GM12878 (cell line): ENCODE measurements at regions not wholly inside any gene's neighbourhood (a gene's known extent, or its start where the extent isn't known, plus 50 kb on each side); places are given as distances from the start of the nearest gene placed in this dataset.

ENCODE experiments used
- ATAC-seq: fragments of 200-7000 bp; cut with Tn5 transposase; 3 replicates; pipeline ENCODE4 v1.9.1; 2020; ENCODE audit warnings: mild to moderate bottlenecking, moderate library complexity
- BruUV-seq: library from RNA; stranded (reverse); fragments of 400-500 nt; replicated peaks from 2 replicates; lab custom pipeline; 2021; lab: Mats Ljungman, UMichigan
- CTCF ChIA-PET: fragments of 300-600 bp; sonication (Branson Sonifier 250); formaldehyde crosslinking; extraction: SDS; loops from one replicate; lab custom pipeline; 2021; ENCODE audit warnings: inconsistent platforms; lab: Yijun Ruan, JAX
- POLR2A ChIA-PET: fragments of 350-600 bp; formaldehyde crosslinking; extraction: SDS; loops from one replicate; lab custom pipeline; 2021; ENCODE audit warnings: inconsistent platforms; lab: Charles Lee
- RAD21 ChIA-PET: fragments of 300-600 bp; sonication (Branson Sonifier 250); formaldehyde crosslinking; loops from one replicate; lab custom pipeline; 2023; ENCODE audit warnings: antibody characterized with exemption; ENCODE audit not compliant: unreplicated experiment; lab: Charles Lee
- SMC1A ChIA-PET: fragments of 300-600 bp; sonication (Branson Sonifier 250); formaldehyde crosslinking; loops from one replicate; lab custom pipeline; 2023; ENCODE audit not compliant: unreplicated experiment, uncharacterized antibody; lab: Charles Lee
- DNase-seq: peaks from one replicate; pipeline ENCODE4 v3.0.0-alpha.2; 2011; ENCODE audit warnings: low read depth, low spot score
- FAIRE-seq: peaks from 3 replicates; lab custom pipeline; 2011; peaks lifted over from hg19 to GRCh38; lab: Jason Lieb, UNC
- H2AFZ ChIP-seq: 2 replicates; pipeline ENCODE4 v1.6.0; 2011; ENCODE audit warnings: low read depth, low read length, control low read depth; ENCODE audit not compliant: control insufficient read depth
- H3K27ac ChIP-seq: 2 replicates; pipeline ENCODE4 v1.5.1; 2011; ENCODE audit warnings: control low read depth; ENCODE audit not compliant: control insufficient read depth, insufficient read depth
- H3K27me3 ChIP-seq, 2 experiments: replicated peaks in 1 of 2; 2 replicates each; pipeline versions ENCODE4 v1.6.0 to v1.6.1; 2011; ENCODE audit warnings: low read length in 1 of 2; ENCODE audit not compliant: control insufficient read depth in 2 of 2, insufficient read depth in 2 of 2
- H3K36me3 ChIP-seq, 2 experiments: 2 replicates each; pipeline ENCODE4 v1.5.1; 2011; ENCODE audit warnings: low read length in 1 of 2; ENCODE audit not compliant: control insufficient read depth in 2 of 2, insufficient read depth in 2 of 2
- H3K4me1 ChIP-seq: 2 replicates; pipeline ENCODE4 v1.6.1; 2011; ENCODE audit warnings: mild to moderate bottlenecking, low read length, moderate library complexity, mixed read lengths; ENCODE audit not compliant: control insufficient read depth, insufficient read depth
- H3K4me2 ChIP-seq: 2 replicates; pipeline ENCODE4 v1.6.0; 2011; ENCODE audit warnings: control low read depth; ENCODE audit not compliant: control insufficient read depth, insufficient read depth
- H3K4me3 ChIP-seq: fragments of 200-600 bp; sonication (generic); 2 replicates; pipeline ENCODE4 v1.5.1; 2016
- H3K79me2 ChIP-seq: 2 replicates; pipeline ENCODE4 v1.6.0; 2011; ENCODE audit warnings: low read length; ENCODE audit not compliant: control insufficient read depth, insufficient read depth
- H3K9ac ChIP-seq: 2 replicates; pipeline ENCODE4 v1.8.0; 2011; ENCODE audit warnings: low read length, control low read depth, mixed read lengths; ENCODE audit not compliant: control insufficient read depth, insufficient read depth
- H3K9me3 ChIP-seq: replicated peaks from 3 replicates; pipeline ENCODE4 v1.5.1; 2011; ENCODE audit warnings: mild to moderate bottlenecking, low read length; ENCODE audit not compliant: control insufficient read depth, insufficient read depth
- H4K20me1 ChIP-seq: 2 replicates; pipeline ENCODE4 v1.6.0; 2011; ENCODE audit not compliant: control insufficient read depth, insufficient read depth
- HDAC6 ChIP-seq: fragments of 200-600 bp; sonication (generic); IDR thresholded peaks from one replicate; pipeline ENCODE4 v1.8.0; 2017; ENCODE audit warnings: antibody characterized with exemption; ENCODE audit not compliant: unreplicated experiment
- JUND ChIP-seq: IDR thresholded peaks from 2 replicates; pipeline ENCODE4 v1.6.1; 2012; ENCODE audit warnings: low read depth, mild to moderate bottlenecking, low read length, improper control_type of control experiment, moderate library complexity
- NR2C1 ChIP-seq: fragments of 450-650 bp; IDR thresholded peaks from 2 replicates; pipeline ENCODE4 v1.6.1; 2017; ENCODE audit warnings: antibody characterized with exemption, mild to moderate bottlenecking, moderate library complexity
- POLR2A ChIP-seq: IDR thresholded peaks from 2 replicates; pipeline ENCODE4 v1.6.1; 2011; ENCODE audit warnings: low read depth, mild to moderate bottlenecking, low read length
- SREBF2 ChIP-seq: IDR thresholded peaks from 2 replicates; pipeline ENCODE4 v1.6.1; 2012; ENCODE audit warnings: mild to moderate bottlenecking, low read length
- SRF ChIP-seq, 2 experiments: IDR thresholded peaks; 2 replicates each; pipeline ENCODE4 v1.6.1; 2011; ENCODE audit warnings: low read depth in 2 of 2, low read length in 2 of 2, mild to moderate bottlenecking in 1 of 2, moderate library complexity in 1 of 2
- TBL1XR1 ChIP-seq: IDR thresholded peaks from 2 replicates; pipeline ENCODE4 v1.6.1; 2012; ENCODE audit warnings: low read depth, low read length, improper control_type of control experiment
- ZNF217 ChIP-seq: fragments of 450-650 bp; IDR thresholded peaks from 2 replicates; pipeline ENCODE4 v1.6.1; 2017; ENCODE audit warnings: antibody characterized with exemption, mild to moderate bottlenecking
- in situ Hi-C: fragments of 300-500 bp; cut with MboI; formaldehyde crosslinking; loops from 9 replicates; pipeline ENCODE4 v1.14.3; 2018; ENCODE audit warnings: mixed read lengths
- intact Hi-C: fragments of 100-400 bp; cut with micrococcal nuclease; formaldehyde crosslinking; loops from one replicate; pipeline ENCODE4 v1.14.2; 2022; ENCODE audit not compliant: unreplicated experiment
- TF ChIP-seq, protein P1 (sequence below): IDR thresholded peaks from 2 replicates; pipeline ENCODE4 v1.6.1; 2011; ENCODE audit warnings: mild to moderate bottlenecking, low read depth, low read length, moderate library complexity; ENCODE audit not compliant: insufficient replicate concordance
- TF ChIP-seq, protein P2 (sequence below): fragments of 450-650 bp; IDR thresholded peaks from 2 replicates; pipeline ENCODE4 v1.6.1; 2017; ENCODE audit warnings: mild to moderate bottlenecking, low read depth, inconsistent platforms; ENCODE audit not compliant: poor library complexity, severe bottlenecking
- TF ChIP-seq, protein P3 (sequence below): IDR thresholded peaks from 2 replicates; pipeline ENCODE4 v1.6.1; 2011; ENCODE audit warnings: low read depth, low read length, improper control_type of control experiment, borderline replicate concordance
- TF ChIP-seq, protein P4 (sequence below): fragments of 150-350 bp; IDR thresholded peaks from 2 replicates; pipeline ENCODE4 v1.6.1; 2016; ENCODE audit warnings: low read depth, low read length

DNA sequence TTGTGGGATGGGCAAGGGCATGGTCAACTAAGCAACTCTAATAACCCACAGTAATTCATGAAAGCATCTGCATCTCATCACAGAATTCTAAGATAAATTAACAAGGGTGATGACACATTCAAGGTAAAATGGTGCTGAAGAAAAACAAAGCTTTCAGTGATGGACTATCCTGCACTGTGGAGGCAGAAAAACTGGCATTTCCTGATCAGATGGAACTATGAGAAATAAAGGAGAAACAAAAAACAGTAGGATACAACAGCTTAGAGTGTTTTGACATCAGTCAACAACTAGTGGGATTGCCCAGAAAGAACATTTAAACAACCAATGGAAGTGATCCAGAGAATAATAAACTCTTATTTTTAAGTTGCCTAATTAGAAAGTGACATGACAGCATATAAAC, 327.0 kb downstream of the KLF5 start:
- H4K20me1 ChIP-seq = no peaks in the 10 kb centered on the region

More for the DNA sequence above, 327.0 kb downstream of the KLF5 start:
- no TSS peak for BruUV-seq
- Histone ChIP-seq H3K4me2 (no peak overlapping the region), H2AFZ (no peak overlapping the region), H3K36me3 (no peaks in the 10 kb centered on the region), H3K27me3 (no peaks in the 10 kb centered on the region), H3K27ac (no peak overlapping the region), H3K79me2 (no peaks in the 10 kb centered on the region), H3K9me3 (no peaks in the 10 kb centered on the region), H3K4me3 (no peak overlapping the region), H3K4me1 (no peaks in the 10 kb centered on the region), H3K9ac (no peak overlapping the region)
- POLR2A ChIA-PET = no interaction called here
- FAIRE-seq (no peak), DNase-seq (no peak), ATAC-seq (no peak)
- TF ChIP-seq ZNF217 = no peak
- no peak for TF ChIP-seq SRF (IDR thresholded peaks at IDR 0.05; ENCODE audit: low read depth in 2 of 2, low read length in 2 of 2)
- TF ChIP-seq, protein P1, sequence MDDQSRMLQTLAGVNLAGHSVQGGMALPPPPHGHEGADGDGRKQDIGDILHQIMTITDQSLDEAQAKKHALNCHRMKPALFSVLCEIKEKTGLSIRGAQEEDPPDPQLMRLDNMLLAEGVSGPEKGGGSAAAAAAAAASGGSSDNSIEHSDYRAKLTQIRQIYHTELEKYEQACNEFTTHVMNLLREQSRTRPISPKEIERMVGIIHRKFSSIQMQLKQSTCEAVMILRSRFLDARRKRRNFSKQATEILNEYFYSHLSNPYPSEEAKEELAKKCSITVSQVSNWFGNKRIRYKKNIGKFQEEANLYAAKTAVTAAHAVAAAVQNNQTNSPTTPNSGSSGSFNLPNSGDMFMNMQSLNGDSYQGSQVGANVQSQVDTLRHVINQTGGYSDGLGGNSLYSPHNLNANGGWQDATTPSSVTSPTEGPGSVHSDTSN = no peak
- TF ChIP-seq, protein P2, sequence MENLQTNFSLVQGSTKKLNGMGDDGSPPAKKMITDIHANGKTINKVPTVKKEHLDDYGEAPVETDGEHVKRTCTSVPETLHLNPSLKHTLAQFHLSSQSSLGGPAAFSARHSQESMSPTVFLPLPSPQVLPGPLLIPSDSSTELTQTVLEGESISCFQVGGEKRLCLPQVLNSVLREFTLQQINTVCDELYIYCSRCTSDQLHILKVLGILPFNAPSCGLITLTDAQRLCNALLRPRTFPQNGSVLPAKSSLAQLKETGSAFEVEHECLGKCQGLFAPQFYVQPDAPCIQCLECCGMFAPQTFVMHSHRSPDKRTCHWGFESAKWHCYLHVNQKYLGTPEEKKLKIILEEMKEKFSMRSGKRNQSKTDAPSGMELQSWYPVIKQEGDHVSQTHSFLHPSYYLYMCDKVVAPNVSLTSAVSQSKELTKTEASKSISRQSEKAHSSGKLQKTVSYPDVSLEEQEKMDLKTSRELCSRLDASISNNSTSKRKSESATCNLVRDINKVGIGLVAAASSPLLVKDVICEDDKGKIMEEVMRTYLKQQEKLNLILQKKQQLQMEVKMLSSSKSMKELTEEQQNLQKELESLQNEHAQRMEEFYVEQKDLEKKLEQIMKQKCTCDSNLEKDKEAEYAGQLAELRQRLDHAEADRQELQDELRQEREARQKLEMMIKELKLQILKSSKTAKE = no peak
- no peak for TF ChIP-seq NR2C1
- no peak for TF ChIP-seq SREBF2
- TF ChIP-seq TBL1XR1 = no peak
- no peak for TF ChIP-seq JUND
- TF ChIP-seq POLR2A = no peak
- TF ChIP-seq, protein P3, sequence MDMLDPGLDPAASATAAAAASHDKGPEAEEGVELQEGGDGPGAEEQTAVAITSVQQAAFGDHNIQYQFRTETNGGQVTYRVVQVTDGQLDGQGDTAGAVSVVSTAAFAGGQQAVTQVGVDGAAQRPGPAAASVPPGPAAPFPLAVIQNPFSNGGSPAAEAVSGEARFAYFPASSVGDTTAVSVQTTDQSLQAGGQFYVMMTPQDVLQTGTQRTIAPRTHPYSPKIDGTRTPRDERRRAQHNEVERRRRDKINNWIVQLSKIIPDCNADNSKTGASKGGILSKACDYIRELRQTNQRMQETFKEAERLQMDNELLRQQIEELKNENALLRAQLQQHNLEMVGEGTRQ = no peak
- TF ChIP-seq, protein P4, sequence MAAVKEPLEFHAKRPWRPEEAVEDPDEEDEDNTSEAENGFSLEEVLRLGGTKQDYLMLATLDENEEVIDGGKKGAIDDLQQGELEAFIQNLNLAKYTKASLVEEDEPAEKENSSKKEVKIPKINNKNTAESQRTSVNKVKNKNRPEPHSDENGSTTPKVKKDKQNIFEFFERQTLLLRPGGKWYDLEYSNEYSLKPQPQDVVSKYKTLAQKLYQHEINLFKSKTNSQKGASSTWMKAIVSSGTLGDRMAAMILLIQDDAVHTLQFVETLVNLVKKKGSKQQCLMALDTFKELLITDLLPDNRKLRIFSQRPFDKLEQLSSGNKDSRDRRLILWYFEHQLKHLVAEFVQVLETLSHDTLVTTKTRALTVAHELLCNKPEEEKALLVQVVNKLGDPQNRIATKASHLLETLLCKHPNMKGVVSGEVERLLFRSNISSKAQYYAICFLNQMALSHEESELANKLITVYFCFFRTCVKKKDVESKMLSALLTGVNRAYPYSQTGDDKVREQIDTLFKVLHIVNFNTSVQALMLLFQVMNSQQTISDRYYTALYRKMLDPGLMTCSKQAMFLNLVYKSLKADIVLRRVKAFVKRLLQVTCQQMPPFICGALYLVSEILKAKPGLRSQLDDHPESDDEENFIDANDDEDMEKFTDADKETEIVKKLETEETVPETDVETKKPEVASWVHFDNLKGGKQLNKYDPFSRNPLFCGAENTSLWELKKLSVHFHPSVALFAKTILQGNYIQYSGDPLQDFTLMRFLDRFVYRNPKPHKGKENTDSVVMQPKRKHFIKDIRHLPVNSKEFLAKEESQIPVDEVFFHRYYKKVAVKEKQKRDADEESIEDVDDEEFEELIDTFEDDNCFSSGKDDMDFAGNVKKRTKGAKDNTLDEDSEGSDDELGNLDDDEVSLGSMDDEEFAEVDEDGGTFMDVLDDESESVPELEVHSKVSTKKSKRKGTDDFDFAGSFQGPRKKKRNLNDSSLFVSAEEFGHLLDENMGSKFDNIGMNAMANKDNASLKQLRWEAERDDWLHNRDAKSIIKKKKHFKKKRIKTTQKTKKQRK = no peak
- TF ChIP-seq HDAC6 = no peak
- intact Hi-C loops (no loop called here), in situ Hi-C loops (no loop called here)
- RAD21 ChIA-PET = no interaction called here
- CTCF ChIA-PET = interaction anchor here (0.6 kb wide), 1 partner anchor 206 kb away, joined by 3 read pairs; no protein-coding TSS in a partner anchor
- SMC1A ChIA-PET = no interaction called here
